Choroid plexus epithelial cell (primary cell): ENCODE measurements at regions not wholly inside any gene's neighbourhood (a gene's known extent, or its start where the extent isn't known, plus 50 kb on each side); places are given as distances from the start of the nearest gene placed in this dataset.

Experiments
- DNase-seq: peaks from one replicate; pipeline ENCODE4 v3.0.0-alpha.2; 2010; ENCODE audit warnings: low read depth
- H3K4me3 ChIP-seq: 2 replicates; pipeline ENCODE4 v1.5.1; 2011; ENCODE audit warnings: low read depth, mild to moderate bottlenecking, control low read depth, low read length, moderate library complexity
- CTCF ChIP-seq: conservative IDR thresholded peaks from 2 replicates; pipeline ENCODE4 v1.5.1; 2011; ENCODE audit warnings: low read depth, mild to moderate bottlenecking, control low read depth, inconsistent platforms, low read length, moderate library complexity

- TF ChIP-seq CTCF: no peak
- DNase-seq: no peak
- H3K4me3 ChIP-seq: no peak overlapping the region
Measured at GRCh38 chr5:87807783-87808182, 395.1 kb upstream of the CCNH start.

DNA sequence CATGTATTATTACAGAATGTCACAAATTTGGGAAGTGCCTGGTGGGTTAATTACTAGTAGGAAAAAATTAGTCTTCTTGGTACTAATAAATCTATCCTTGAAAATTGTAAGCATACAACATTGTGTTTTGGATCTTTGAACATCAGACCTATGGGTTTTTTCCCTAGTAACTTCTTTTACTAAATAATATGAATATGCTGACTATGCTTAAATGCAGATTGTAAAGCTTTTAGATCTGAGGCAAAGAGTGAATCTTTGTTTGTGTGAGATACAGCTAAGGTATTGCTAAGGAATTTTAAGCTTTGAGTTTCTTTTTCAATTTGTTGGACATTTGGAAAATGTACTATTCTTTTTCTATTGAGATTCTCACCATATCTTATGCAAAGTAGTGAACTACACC, 390.6 kb upstream of the CCNH start:
- H3K4me3 ChIP-seq: no peak overlapping the region
- DNase-seq: no peak
- TF ChIP-seq CTCF: no peak

DNA sequence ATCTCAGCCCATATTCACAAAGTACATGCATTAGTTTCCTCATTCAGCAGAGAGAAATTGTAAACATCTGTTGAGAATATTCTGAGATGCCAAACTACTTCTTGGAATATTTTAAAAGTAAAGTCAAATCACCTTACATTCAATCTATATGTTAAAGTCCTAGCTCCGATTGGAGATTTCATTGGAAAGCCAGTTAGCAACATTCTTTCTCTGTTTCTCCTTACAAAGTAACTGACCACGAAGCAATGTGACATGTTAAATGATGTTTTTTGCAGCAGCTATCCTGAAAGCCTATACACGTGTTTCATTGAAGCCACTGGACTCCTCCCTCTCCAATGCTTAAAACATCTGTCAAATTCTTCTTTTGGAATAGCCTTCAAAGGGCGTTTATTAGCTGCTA, 379.1 kb upstream of the CCNH start:
- no peak for DNase-seq
- H3K4me3 ChIP-seq: no peak overlapping the region

DNA sequence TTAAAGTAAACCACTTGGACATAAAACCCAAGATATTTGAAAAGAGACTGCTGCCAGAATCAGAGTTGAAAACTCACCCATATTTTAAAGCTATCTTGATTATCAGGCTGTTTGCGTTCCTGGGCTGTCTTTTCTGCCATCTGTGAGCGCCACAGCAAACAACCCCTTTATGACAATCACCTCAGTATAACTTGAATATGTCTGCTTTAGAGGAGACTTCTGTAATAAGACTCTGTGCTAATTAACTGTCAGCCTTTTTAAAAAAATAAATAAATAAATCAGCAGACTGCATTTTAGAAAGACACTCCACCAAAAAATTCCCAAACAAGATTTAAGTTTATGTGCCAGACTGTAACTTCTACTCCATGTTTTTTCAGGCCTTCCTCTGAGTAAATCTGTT, 375.7 kb upstream of the CCNH start:
- TF ChIP-seq CTCF: no peak
- no peak overlapping the region for H3K4me3 ChIP-seq
- DNase-seq: no peak

More for the DNA sequence above, 379.1 kb upstream of the CCNH start:
- no peak for TF ChIP-seq CTCF

DNA sequence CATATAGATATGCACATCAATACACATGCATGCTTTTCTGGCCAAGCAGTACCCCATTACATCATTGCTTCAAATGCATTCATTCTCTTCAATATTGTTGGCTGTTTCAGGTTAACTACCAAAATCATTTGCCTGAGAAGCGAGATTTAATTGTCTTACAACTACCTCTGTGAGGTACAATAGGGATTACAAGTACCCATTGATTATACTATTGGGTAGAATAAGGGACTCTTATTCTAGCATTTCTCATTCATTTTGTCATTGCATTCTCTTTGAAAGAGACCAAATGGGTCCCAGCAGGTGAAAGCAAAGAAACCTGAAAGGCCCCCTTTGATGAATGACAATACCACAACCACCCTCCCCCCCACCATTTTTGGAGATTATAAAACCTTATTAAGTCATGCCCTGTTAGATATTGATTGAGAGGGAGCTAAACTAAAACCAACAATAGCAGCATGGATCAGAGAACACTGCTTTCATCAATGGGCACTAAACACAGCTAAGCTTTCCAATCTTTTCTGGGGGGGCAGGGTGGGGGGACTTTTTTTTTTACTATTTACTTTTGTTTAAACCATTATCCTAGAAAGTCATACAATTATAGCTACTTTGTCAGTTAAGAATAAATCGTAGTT, 375.0 kb upstream of the CCNH start:
- DNase-seq: no peak
- TF ChIP-seq CTCF: no peak
- no peak overlapping the region for H3K4me3 ChIP-seq

DNA sequence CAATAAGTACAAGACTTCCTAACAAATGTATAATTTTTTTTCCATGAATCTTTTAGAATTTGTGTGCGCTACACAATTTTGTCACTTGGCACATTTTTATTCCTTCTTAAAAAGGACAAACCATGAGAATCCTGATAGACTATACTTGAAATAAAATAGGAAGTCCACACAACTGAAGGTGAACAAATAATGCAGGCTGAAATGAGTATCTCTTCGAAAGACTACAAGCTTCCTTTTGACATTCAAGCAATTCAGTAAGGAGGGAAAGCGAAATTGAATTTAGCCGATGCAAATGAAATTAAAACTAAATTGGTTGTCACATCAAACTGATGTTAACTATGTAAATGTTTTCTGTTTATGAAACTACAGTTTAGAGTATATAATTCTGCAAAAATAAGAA, 374.4 kb upstream of the CCNH start:
- DNase-seq: no peak
- TF ChIP-seq CTCF: no peak
- no peak overlapping the region for H3K4me3 ChIP-seq

DNA sequence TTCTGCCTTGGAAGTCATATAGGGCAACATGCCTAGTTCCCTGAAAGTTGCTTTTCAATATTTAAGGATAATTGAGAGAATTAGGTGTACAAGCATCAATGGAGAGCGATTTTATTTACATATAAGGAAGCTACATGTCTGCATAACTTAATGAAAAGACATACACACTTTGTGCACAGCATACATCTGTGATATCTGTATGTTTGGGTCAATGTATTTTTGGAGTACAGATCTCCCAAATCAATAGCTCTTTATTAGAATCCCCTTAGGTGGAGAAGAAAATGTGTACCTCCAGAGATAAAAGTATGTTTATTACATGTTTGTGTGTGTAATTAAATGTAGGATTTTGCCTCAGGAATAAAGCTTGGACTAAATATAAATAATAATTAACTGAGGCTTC, 373.7 kb upstream of the CCNH start:
- no peak overlapping the region for H3K4me3 ChIP-seq
- TF ChIP-seq CTCF: no peak
- no peak for DNase-seq
